NCI-H2029 treated with DMSO at 0.1 percent for 48 hours (cell line): ENCODE measurements at regions not wholly inside any gene's neighbourhood (a gene's known extent, or its start where the extent isn't known, plus 50 kb on each side); places are given as distances from the start of the nearest gene placed in this dataset.

Experiments
- DNase-seq: peaks from one replicate; lab custom pipeline; 2025; lab: John Stamatoyannopoulos, UW

- no peak for DNase-seq
Measured at GRCh38 chr2:226526716-226527115, 272.9 kb downstream of the IRS1 start.

- no peak for DNase-seq
Measured at GRCh38 chr2:226524381-226524843, 275.2 kb downstream of the IRS1 start.

- DNase-seq, result no peak
Measured at GRCh38 chr2:226520723-226521122, 278.9 kb downstream of the IRS1 start.

GRCh38 chr2:226515344-226516055 lies 284.1 kb downstream of the IRS1 start:
- DNase-seq, result no peak

GRCh38 chr2:226514895-226515294 lies 284.7 kb downstream of the IRS1 start:
- DNase-seq, result no peak

GRCh38 chr2:226511311-226511710 lies 288.3 kb downstream of the IRS1 start:
- DNase-seq, result no peak

- no peak for DNase-seq
Measured at GRCh38 chr2:226508683-226509082, 290.9 kb downstream of the IRS1 start.

- DNase-seq, result no peak
Measured at GRCh38 chr2:226508005-226508404, 291.6 kb downstream of the IRS1 start.

- no peak for DNase-seq
Measured at GRCh38 chr2:226497146-226497909, 302.3 kb downstream of the IRS1 start.

- no peak for DNase-seq
Measured at GRCh38 chr2:226496273-226496550, 303.4 kb downstream of the IRS1 start.

GRCh38 chr2:226495466-226496272 lies 304.0 kb downstream of the IRS1 start:
- DNase-seq, result no peak

- no peak for DNase-seq
Measured at GRCh38 chr2:226491112-226491511, 308.5 kb downstream of the IRS1 start.

- no peak for DNase-seq
Measured at GRCh38 chr2:226489775-226490541, 309.7 kb downstream of the IRS1 start.

GRCh38 chr2:226488034-226488433 lies 311.6 kb downstream of the IRS1 start:
- DNase-seq, result no peak

GRCh38 chr2:226487573-226487972 lies 312.0 kb downstream of the IRS1 start:
- no peak for DNase-seq

- DNase-seq, result no peak
Measured at GRCh38 chr2:226483745-226484619, 315.6 kb downstream of the IRS1 start.

GRCh38 chr2:226483143-226483542 lies 316.5 kb downstream of the IRS1 start:
- DNase-seq, result no peak

GRCh38 chr2:226478109-226478809 lies 321.4 kb downstream of the IRS1 start:
- no peak for DNase-seq

- no peak for DNase-seq
Measured at GRCh38 chr2:226477221-226478108, 322.2 kb downstream of the IRS1 start.
